NK-92 treated with Interleukin-12 subunit alpha and Interleukin-12 subunit beta, amount 100 ng/mL, for 24 hours (cell line): ENCODE measurements at regions not wholly inside any gene's neighbourhood (a gene's known extent, or its start where the extent isn't known, plus 50 kb on each side); places are given as distances from the start of the nearest gene placed in this dataset.
"Not testable (repeated sequence)": the region's sequence is repeated elsewhere in the genome, so short reads cannot be mapped to it uniquely, and the experiment has no call there.

Source experiments
- DNase-seq: peaks from one replicate; lab custom pipeline; 2025; lab: John Stamatoyannopoulos, UW

DNA sequence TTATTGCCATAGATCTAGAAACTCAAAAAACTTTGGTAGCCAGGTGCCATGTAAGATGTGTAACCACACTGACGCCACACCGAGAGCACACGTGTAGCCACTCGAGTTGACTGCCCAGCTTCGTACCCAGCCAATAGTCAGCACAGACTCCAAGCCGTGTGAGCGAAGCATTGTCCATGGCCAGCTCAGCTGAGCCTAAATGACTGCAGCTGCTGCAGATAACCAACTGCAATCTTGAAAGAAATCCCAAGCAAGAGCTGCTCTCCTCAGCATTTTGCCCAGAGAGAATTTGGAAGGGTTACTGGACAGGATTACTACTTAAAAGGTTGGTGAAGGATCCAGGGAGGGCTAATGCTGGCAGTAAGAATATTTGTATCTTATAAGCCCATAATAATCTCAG, 193.0 kb upstream of the THRB start:
- no peak for DNase-seq

DNA sequence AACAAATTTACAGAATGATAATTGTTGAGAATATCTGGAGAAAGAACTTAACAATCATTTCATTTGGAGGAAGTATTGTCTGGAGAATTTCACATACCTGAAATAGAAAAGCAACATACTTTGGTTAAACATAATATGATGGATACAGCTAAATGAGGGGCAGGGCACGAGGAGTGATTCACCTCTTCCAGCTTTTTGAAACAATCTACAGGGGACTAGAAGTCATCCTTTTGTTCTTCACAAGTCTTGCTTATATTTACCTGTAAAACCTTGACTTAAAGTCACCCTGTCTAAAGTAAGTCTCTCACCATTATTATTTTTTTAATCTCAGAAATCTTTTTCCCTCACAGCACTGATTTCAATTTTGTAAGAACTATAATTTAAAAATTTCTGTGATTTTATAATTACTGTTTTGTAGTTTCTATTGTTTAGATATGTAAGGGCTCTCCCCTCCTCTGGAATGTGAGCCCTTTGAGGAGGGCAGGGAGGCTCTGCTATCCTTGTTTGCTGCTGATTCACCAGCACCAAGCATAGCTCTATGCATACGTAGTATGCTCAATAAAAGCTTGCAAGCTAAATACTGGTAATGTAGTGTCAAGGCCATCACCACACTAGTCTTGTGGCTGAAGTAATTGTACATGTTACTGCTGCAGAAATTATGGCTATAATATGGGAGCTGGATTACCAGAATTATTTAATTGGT, 193.9 kb upstream of the THRB start:
- no peak for DNase-seq

DNA sequence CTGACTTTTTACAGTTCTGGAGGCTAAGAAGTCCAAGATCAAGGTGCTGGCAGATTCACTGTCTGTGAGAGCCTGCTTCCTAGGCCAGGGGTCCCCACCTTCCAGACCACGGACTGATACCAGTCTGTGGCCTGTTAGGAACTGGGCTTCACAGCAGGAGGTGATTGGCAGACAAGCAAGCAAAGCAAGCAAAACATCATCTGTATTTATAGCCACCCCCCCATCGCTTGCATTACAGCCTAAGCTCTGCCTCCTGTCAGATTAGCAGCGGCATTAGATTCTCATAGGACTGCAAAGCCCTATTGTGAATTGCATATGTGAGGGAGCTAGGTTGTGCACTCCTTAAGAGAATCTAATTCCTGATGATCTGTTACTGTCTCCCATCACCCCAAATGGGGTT, 194.7 kb upstream of the THRB start:
- no peak for DNase-seq

DNA sequence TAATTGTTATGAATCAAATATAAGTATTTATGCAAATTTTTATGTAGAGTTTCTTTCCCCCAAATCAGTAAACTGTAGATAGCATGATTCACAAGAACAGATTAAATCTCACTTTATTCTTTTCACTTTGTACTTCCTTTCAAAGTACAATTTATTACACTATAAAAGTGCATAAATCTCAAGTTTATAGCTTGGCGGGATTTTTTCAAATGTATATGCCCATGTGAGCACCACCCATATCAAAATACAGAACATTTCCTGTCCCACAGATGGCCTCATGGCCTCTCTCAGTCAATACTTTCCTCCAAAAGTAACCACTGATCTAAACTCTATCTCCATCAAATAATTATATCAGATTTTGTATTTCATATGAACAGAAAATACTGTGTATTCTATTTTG, 196.1 kb upstream of the THRB start:
- DNase-seq = no peak

DNA sequence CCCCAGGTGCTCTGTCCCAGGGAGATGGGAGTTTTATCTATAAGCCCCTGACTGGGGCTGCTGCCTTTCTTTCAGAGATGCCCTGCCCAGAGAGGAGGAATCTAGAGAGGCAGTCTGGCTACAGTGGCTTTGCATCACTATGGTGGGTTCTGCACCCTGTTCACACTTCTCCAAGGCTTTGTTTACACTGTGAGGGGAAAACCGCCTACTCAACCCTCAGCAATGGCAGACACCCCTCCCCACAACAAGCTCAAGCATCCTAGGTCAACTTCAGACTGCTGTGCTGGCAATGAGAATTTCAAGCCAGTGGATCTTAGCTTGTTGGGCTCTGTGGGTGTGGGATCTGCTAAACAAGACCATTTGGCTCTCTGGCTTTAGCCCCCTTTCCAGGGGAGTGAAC, 204.4 kb upstream of the THRB start:
- not testable (repeated sequence) for DNase-seq

DNA sequence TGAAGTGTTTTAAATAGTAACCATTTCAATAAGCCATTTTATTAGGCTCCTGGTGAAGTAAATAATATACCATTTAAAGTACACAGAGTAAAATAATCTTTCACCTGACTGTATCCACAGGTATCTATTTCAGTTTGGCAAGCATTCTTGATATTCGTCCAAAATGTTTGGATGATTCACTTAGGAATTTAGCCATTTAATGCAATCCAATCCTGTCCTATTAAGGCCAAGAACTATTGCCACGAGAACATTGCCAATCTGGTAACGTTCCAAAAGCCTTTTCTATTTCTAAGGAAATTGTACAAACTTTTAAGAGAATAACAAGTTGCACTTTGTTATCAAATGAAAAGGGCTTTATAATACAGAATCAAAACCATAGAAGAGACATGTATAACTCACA, 209.8 kb upstream of the THRB start:
- no peak for DNase-seq

DNA sequence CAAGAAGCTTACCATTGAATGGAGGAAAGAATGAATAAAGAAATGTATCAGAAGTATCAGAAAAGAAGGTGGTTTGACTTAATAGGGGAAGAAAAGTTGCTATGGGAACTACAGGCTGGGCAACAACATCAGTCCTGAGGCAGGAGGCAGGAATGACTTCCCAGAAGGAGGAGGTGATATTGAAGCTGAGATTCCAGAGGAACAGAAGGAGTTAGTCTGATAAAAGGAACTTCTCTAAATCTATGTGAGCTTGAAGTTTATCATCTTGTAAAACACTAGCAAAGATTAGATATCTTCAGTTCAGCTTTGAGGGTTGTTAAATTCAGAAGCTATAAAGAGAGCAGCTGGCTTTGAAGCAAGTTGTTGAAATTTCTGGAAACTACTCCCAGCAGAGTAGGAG, 213.3 kb upstream of the THRB start:
- DNase-seq = no peak

DNA sequence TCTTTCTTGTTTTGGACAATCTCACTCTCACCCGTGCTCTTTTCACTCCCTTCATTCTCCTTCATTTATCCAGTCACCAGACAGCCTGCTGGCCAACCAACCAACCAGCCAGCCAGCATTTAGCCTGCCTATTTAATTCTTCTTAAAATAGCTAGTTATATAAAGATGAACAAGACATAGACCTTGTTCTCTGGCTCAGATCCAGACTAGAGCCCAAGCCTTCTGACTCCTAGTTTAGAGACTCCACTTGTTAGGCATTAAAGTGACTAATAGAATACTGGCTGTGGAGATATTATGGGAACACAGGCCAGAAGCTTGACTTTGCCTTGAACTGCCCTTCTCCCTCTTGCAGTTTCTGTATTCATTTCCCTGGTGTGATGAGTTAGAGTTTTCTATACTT, 215.3 kb upstream of the THRB start:
- no peak for DNase-seq

DNA sequence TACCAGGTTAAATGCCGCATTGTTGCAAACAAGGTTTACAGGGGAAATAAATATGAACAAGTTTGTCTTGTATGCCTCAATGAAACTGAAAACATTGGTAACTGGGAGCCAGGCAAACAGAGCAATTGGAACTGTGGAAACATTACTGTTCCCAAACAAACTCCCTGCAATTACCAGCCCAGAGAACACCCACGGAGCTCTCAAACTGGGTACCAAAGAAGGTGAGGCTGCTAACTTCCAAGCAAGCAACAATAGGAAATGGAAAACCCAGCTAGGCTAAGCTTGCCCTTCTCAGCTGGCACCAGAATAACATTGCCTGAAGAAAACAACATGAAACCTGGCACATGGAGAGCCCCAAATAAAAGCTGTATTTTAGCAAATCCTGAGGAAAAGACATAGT, 218.9 kb upstream of the THRB start:
- DNase-seq = no peak

DNA sequence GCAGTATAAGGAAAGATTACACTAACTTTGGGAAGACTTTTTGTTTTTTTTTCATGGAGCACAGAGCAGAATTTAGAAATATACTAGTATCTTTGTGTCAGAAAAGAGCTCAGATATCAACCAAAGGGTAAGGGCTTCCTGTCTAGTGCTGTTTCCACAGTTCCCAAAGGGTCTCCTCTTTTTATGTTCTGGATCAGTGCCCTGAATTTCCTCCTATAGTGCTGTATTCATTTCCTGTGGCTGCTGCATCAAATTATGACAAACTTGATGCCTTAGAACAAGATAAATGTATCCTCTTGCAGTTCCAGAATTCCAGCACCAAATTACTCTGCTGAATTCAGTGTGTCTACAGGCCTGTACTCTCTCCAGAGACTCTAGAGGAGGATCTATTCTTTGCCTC, 219.8 kb upstream of the THRB start:
- no peak for DNase-seq

DNA sequence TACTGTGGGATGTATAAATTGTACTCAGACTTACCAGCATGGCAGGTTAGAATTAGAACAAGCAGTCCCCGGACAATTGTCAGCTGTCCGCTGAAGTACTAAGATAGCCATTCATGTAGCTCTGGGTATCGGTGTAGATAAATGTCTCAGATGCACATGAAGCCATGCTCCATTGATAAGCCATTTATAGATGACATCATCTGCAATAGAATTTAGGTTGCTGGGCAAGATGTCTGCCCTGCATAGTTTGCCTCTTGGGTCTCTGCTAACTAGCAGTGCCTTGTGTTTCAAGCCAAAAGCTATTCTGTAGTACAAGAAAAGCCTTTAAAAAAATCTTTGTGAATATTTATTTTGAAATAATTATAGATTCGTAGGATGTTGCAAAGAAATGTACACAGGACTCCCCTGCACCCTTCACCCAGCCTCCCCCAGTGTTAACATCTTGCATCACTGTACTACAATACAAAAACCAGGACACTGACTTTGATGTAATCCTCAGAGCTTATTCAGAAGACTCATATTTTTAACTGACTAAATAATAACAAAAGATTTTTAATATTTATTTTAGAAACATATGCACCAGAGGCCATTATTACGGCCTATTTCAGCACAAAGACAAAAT, 220.6 kb upstream of the THRB start:
- DNase-seq = no peak

DNA sequence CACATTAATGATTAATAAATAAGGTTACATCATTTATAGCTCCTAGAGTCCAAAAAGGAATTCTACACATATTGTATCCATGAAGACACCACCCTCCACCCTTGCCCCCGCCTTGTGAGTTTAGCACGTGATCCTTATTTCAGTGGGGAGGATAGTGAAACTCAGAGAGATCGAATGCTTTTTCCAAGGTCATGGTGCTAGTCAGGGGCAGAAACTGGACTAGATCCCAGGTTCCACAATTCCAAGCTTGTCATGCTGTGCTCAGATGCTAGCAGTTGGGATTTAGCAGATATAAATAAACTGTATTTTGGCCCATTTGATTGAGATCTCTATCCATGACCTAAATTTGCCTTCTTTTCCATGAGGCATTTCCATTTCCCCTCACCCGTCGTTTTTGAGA, 227.4 kb upstream of the THRB start:
- DNase-seq = no peak

DNA sequence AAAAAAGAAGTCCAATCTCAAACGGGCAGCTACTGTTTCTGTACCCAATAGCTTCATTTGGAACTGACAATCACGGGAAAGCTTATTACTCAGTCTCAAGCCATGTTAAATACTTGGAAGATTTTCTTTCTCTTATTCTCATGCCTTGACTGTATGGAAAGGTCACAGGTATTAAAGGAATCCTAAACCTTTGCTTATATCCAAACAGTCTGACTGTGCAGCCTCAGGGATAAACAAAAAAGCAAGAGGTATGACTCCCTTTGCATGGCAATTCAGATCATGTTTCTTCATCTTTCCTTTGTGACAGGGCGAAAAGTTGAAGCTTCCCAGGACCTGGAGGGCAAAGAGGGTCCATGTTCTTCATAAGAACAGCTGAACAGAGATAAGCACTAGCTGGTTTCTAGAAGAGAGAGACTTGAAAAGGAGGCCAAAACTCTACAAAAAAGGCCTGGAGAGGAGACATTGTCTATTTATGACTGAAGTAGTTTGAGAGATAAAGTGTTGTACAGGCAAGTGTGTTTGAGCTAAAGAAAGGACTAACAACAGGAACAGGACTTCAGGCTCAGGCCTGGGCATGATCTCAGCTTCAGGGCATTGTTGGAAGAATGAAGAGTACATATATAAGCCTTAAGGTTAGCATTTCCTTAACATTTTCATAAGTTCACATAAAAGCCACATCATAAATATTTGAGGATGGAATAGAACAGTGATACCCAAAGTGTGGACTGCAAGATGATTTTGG, 231.0 kb upstream of the THRB start:
- no peak for DNase-seq

DNA sequence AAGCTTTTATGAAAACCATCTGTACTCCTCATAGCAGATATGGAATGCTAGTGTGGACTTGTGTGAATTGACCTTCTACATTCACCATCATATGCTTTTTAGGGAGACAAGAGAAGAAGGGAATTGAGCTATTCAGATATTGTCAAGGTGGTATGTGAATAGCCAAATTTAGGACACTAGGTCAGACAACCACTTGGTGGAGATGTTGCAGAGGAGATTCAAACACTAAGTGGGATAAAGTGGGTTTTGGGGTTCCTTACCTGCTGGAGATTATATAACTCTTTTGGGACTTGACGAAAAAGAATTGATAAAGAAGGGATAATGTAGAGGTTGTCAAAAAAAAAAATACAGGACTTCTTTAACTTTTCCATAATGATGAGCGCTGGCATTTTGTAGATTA, 231.8 kb upstream of the THRB start:
- DNase-seq = no peak

DNA sequence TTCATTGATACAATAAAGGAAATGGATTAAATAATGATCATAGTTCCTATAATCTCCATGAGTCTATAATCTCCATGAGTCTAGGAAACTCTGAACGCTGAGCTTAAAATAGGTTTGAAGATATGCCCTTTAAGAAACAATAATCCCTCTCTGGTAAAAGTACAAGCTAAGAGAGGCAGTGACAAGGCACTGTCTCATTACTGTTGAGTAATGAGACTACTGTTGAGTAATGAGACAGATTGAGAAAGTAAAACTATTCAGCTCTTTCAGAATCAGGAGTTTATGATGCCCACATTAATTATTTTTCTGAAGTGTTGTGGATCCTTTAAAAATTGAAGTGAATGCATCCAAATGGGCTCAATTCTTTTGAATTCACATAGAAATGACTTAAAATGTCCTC, 235.5 kb upstream of the THRB start:
- no peak for DNase-seq

DNA sequence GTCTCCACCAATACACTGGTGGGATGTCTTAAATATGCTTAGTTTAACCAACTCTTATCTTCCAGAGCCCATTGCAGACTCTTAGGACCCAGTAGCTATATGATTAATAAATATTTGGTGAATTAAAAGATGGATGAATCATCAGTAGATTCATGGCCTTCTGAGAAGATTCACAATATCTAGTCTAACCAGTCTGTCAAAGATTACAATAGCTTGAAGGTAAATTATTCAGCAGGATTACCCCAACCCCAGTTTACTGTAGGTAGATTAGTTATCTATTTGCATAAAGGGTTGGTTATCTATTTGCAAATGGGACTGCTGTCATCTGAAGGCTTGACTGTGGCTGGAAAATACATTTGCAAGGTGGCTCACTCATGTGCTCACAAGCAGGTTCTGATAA, 239.4 kb upstream of the THRB start:
- DNase-seq = no peak

DNA sequence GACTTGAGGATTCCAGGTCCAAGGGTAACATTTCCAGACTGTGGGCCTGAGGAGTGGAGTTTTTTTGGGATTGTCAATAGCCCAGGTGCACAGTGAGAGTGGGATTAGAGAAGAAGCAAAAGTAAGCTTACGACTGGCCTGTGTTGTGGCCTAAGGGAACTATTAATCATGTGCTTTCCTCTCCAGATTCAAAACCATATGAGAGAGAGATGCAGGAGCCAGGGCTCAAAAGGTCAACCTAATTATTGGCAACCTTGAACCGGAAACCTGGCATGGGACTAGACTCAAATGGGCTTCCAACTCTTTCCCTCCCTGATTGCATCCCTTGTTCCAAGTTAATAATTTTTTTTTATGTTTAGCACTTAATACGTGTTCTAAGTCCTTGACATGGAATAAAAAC, 242.1 kb upstream of the THRB start:
- DNase-seq = no peak

DNA sequence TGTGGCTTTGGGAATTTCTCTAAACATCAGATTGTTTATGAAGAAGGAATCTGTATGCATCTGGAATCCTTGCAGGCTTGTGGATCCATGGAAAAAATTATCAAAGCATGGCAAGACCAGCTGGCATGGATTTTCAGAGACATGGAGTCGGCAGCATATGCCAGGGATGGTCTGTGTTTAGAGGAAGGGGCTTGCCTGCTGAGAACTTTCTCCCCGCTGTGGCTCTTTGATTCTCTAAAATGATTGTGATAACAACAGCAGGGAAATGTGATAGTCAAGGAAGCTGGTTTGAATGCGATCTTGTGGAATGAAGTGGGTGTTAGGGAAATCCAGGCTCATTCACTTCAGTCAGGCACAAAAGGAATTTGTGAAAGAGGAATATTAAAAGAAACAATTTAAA, 245.7 kb upstream of the THRB start:
- no peak for DNase-seq

DNA sequence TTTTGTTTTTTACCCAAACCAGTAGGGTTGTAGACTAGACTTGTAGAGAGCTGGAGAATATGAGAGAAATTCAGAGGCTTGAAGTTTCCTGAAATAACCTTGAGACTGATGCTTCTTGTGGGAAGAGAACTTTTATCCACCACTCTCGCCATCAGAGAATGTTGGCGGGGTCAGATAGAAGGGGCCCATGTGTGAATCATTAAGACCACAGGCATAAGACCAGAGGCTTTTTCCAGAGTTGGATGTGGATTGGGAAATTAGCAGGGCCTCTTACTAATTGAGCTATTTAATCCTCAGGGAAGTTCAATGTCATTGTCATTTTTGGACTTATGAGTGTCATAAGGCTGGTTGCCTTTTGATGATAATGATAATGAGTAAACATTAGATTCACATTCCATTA, 246.9 kb upstream of the THRB start:
- DNase-seq = no peak

DNA sequence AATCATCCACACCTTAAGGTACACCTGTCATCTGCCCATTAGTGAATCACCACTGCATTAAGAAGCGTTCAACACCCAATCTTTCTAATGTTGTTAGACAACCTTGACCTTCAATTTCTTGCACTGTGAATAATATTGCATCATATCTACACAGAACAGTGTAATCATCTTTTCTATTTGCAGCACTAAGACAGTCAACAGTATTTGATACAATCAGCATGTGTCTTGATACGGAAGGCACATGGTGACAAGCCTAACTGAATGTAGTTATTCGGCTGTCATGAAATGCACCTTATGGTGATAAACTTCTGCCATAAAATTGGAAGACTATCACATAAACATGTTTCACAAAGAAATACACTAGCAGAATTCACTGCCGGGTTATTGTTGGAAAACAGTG, 253.9 kb upstream of the THRB start:
- DNase-seq = no peak

DNA sequence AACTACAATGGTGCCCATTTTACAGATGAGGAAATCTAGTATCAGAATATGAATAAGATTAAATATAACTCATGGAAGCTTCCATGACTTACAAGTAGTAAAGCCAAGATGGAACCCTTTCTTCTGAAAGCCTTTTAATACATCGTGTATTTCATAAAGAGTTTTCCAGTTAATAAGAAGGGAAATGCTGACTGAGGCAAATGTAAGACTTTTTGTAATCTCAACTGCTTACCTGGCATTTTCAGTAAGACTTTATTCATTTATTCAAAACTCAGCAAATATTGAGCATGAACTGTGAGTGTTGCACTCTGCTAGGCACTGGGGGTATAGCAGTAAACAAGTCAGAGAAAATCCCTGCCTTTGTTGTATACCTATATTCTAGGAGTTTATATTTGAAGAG, 256.4 kb upstream of the THRB start:
- no peak for DNase-seq

DNA sequence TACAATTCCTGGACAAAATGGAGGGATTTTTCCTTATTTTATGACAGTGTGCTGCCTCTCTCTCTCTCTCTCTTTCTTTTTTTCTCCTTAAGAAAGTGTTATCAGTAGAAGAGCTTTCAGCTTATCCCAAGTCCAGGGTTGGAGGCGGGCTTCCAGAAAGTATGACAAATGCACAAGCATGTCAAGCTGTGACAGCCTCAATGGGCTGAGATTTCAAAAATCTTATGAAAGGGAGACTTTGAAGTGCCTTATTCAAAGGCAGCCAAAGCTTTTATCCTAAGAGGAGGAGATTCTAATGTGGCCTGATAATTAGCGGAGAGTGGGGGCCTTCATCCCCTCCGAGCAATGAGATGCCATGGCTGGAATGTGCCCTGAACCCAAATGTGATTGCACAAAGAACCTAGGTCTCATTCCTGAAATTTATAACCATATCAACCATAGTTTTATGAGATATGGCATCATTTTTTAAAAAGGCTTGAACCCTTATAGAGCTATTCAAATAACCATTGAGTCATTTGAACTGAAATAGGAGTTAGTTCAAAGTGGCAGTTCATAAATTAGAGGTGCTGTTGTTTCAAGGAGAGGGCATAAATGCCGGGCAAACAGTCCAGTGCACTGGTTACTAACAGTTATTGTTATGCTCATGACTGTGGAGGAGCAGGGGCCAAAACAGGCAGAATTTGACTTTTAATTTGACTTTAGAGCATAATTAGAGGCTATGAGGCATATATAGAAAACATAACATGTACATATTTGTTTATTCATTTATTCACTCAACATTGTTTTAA, 261.6 kb upstream of the THRB start:
- DNase-seq = no peak

DNA sequence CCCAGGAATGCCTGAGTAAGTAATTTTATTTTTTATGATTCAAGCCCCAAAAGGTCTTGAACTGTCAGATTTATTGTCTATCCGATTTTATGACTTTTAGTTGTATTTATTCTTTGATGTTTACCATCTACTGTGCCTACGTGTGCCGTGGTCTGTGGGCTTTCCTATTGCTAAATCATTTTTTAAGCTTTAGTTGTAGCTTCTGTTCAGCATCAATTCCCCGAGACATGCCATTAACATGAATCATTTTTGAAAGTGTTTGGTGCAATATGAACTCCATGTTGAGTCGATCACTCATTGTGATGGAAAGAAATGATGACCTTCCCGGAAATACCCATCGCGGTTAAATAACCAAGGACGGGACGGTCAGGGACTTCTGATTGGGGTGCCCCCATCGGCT, 268.7 kb upstream of the THRB start:
- no peak for DNase-seq
